Ascending aorta (tissue), 2 donors: ENCODE measurements at regions not wholly inside any gene's neighbourhood (a gene's known extent, or its start where the extent isn't known, plus 50 kb on each side); places are given as distances from the start of the nearest gene placed in this dataset.

Experiments used
- DNase-seq, 2 donors: peaks; one replicate each; pipeline ENCODE4 v3.0.0-alpha.2; 2019; ENCODE audit warnings: low spot score in 2 of 2
- H3K27ac ChIP-seq, 2 donors: fragments of 200-600 bp; sonication (generic); one replicate each; pipeline ENCODE4 v1.5.1; 2016 to 2017; ENCODE audit warnings: mild to moderate bottlenecking in 1 of 2
- H3K27me3 ChIP-seq: fragments of 200-600 bp; sonication (generic); one replicate; pipeline ENCODE4 v1.5.1; 2017
- H3K36me3 ChIP-seq, 2 donors: fragments of 200-600 bp; sonication (generic); one replicate each; pipeline ENCODE4 v1.5.1; 2016
- H3K4me1 ChIP-seq, 2 donors: fragments of 200-600 bp; sonication (generic); one replicate each; pipeline ENCODE4 v1.5.1; 2016 to 2017; ENCODE audit warnings: mild to moderate bottlenecking in 1 of 2
- H3K4me3 ChIP-seq, 2 donors: fragments of 200-600 bp; sonication (generic); one replicate each; pipeline ENCODE4 v1.5.1; 2016 to 2017; ENCODE audit warnings: mild to moderate bottlenecking in 1 of 2
- H3K9me3 ChIP-seq, 2 donors: fragments of 200-600 bp; sonication (generic); one replicate each; pipeline ENCODE4 v1.5.1; 2016
- intact Hi-C: fragments of 100-400 bp; cut with DNase I; formaldehyde crosslinking; loops from one replicate; pipeline ENCODE4 v1.15.1; 2023
- TF ChIP-seq, protein P1 (sequence below), 3 experiments: fragments of 200-600 bp in 2 of 3; fragments of 450-650 bp in 1 of 3; sonication (generic) in 2 of 3; IDR thresholded peaks; one replicate each; pipeline ENCODE4 v1.5.1; 2016 to 2019; ENCODE audit warnings: antibody characterized with exemption in 3 of 3, mild to moderate bottlenecking in 1 of 3, moderate library complexity in 1 of 3

DNA sequence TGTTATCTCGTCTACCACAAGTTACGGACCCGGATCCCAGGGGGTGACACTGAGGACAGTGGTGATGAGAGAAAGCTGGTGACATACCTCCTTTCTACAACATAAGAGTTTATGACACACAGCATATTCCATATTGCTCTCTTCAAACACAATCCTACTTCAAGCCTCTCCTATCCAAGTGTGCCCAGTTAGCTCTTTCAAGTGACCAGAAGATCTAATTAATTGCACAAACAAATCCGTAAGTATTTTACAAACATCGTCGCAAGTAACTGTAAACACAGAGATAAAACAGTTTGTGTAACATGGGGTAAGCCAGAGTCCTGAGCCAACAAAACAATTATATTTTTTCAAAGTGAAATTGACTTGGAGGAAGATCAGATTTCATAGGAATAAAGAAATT, 235.0 kb downstream of the CHD9NB start:
- TF ChIP-seq, protein P1, sequence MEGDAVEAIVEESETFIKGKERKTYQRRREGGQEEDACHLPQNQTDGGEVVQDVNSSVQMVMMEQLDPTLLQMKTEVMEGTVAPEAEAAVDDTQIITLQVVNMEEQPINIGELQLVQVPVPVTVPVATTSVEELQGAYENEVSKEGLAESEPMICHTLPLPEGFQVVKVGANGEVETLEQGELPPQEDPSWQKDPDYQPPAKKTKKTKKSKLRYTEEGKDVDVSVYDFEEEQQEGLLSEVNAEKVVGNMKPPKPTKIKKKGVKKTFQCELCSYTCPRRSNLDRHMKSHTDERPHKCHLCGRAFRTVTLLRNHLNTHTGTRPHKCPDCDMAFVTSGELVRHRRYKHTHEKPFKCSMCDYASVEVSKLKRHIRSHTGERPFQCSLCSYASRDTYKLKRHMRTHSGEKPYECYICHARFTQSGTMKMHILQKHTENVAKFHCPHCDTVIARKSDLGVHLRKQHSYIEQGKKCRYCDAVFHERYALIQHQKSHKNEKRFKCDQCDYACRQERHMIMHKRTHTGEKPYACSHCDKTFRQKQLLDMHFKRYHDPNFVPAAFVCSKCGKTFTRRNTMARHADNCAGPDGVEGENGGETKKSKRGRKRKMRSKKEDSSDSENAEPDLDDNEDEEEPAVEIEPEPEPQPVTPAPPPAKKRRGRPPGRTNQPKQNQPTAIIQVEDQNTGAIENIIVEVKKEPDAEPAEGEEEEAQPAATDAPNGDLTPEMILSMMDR (IDR thresholded peaks at IDR 0.05) = no peak
- H3K4me1 ChIP-seq = no peaks in the 10 kb centered on the region
- intact Hi-C loops = no loop called here
- no peak overlapping the region for H3K27ac ChIP-seq
- H3K36me3 ChIP-seq = no peaks in the 10 kb centered on the region
- no peak overlapping the region for H3K4me3 ChIP-seq
- DNase-seq = no peak
- no peaks in the 10 kb centered on the region for H3K27me3 ChIP-seq
- no peaks in the 10 kb centered on the region for H3K9me3 ChIP-seq

DNA sequence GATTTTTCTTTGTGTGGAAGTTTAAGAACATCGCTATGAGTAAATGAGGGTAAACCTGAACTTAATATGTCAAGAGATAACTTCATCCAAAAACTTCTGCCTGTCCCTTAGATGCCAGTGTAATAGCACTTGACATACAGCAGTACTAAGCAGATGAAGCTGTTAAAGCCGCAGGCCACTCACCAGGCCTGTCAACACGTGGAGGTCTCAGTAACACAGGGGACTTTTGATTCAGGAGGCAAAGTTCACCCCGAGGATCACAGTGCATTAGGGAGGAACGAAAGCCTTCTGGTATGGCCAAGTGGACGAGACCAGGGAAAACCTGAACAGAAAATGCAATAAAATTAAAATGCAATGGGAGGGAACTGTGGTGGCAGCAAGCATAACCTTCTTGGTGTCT, 235.7 kb downstream of the CHD9NB start:
- Histone ChIP-seq H3K4me1 (no peaks in the 10 kb centered on the region), H3K36me3 (no peaks in the 10 kb centered on the region), H3K27me3 (no peaks in the 10 kb centered on the region), H3K9me3 (no peaks in the 10 kb centered on the region), H3K4me3 (no peak overlapping the region), H3K27ac (no peak overlapping the region)
- no peak for DNase-seq
- intact Hi-C loops = no loop called here
- TF ChIP-seq, protein P1 (IDR thresholded peaks at IDR 0.05) = no peak

GRCh38 chr16:52812678-52813556, 239.8 kb downstream of the CHD9NB start:
- Histone ChIP-seq H3K36me3 (no peaks in the 10 kb centered on the region), H3K9me3 (no peaks in the 10 kb centered on the region), H3K27me3 (no peaks in the 10 kb centered on the region), H3K4me1 (no peaks in the 10 kb centered on the region), H3K27ac (no peak overlapping the region), H3K4me3 (no peak overlapping the region)
- DNase-seq = no peak
- TF ChIP-seq, protein P1 (IDR thresholded peaks at IDR 0.05) = no peak
- intact Hi-C loops = no loop called here

- no peak overlapping the region for H3K27ac ChIP-seq
- H3K4me1 ChIP-seq = no peaks in the 10 kb centered on the region
- H3K27me3 ChIP-seq = no peaks in the 10 kb centered on the region
- TF ChIP-seq, protein P1 (IDR thresholded peaks at IDR 0.05) = no peak
- no peaks in the 10 kb centered on the region for H3K36me3 ChIP-seq
- no peaks in the 10 kb centered on the region for H3K9me3 ChIP-seq
- no peak for DNase-seq
- no peak overlapping the region for H3K4me3 ChIP-seq
- intact Hi-C loops = no loop called here
Measured at GRCh38 chr16:52805559-52806168, 247.0 kb downstream of the CHD9NB start.

- Histone ChIP-seq H3K4me3 (no peak overlapping the region), H3K27me3 (no peaks in the 10 kb centered on the region), H3K27ac (no peak overlapping the region), H3K4me1 (no peaks in the 10 kb centered on the region), H3K36me3 (no peaks in the 10 kb centered on the region), H3K9me3 (no peaks in the 10 kb centered on the region)
- TF ChIP-seq, protein P1 (IDR thresholded peaks at IDR 0.05) = no peak
- no peak for DNase-seq
- intact Hi-C loops = no loop called here
Measured at GRCh38 chr16:52800432-52800831, 252.3 kb downstream of the CHD9NB start.
